OCI-LY7 (cell line): ENCODE measurements at regions not wholly inside any gene's neighbourhood (a gene's known extent, or its start where the extent isn't known, plus 50 kb on each side); places are given as distances from the start of the nearest gene placed in this dataset.

Source experiments
- BruUV-seq: library from RNA; stranded (reverse); fragments of 400-500 nt; replicated peaks from 2 replicates; lab custom pipeline; 2021; lab: Mats Ljungman, UMichigan
- CTCF ChIA-PET: fragments of 300-600 bp; sonication (Branson Sonifier 250); formaldehyde crosslinking; loops from one replicate; lab custom pipeline; 2022; ENCODE audit warnings: antibody characterized with exemption; ENCODE audit not compliant: unreplicated experiment; lab: Charles Lee
- POLR2A ChIA-PET: fragments of 300-600 bp; sonication (Branson Sonifier 250); formaldehyde crosslinking; loops from one replicate; lab custom pipeline; 2022; ENCODE audit warnings: antibody characterized with exemption; lab: Charles Lee
- DNase-seq: peaks from one replicate; pipeline ENCODE4 v3.0.0-alpha.2; 2015; ENCODE audit warnings: low spot score
- H2AFZ ChIP-seq: fragments of 200-600 bp; sonication (generic), shearing (Covaris generic); 2 replicates; pipeline ENCODE4 v1.6.1; 2014; ENCODE audit warnings: mild to moderate bottlenecking, antibody characterized with exemption, low read length, moderate library complexity
- H3K27ac ChIP-seq: fragments of 200-600 bp; sonication (generic); 2 replicates; pipeline ENCODE4 v1.5.1; 2014; ENCODE audit warnings: mixed run types, low read depth, mild to moderate bottlenecking, moderate library complexity, low read length, inconsistent platforms; ENCODE audit not compliant: poor library complexity, severe bottlenecking
- H3K36me3 ChIP-seq: fragments of 200-600 bp; sonication (generic); 2 replicates; pipeline ENCODE4 v1.6.1; 2014; ENCODE audit warnings: mild to moderate bottlenecking, antibody characterized with exemption, low read length, moderate library complexity, mixed read lengths; ENCODE audit not compliant: insufficient read depth
- H3K4me1 ChIP-seq: fragments of 200-600 bp; sonication (generic); 2 replicates; pipeline ENCODE4 v1.5.1; 2014; ENCODE audit warnings: mild to moderate bottlenecking, low read length; ENCODE audit not compliant: insufficient read depth, poor library complexity, severe bottlenecking
- H3K4me2 ChIP-seq: fragments of 200-600 bp; sonication (generic); 2 replicates; pipeline ENCODE4 v1.6.1; 2014; ENCODE audit warnings: mild to moderate bottlenecking, low read length
- H3K4me3 ChIP-seq: fragments of 200-600 bp; sonication (generic); 2 replicates; pipeline ENCODE4 v1.5.1; 2014; ENCODE audit warnings: mild to moderate bottlenecking, low read depth, low read length; ENCODE audit not compliant: poor library complexity, severe bottlenecking
- H3K79me2 ChIP-seq: fragments of 200-600 bp; sonication (generic); 2 replicates; pipeline ENCODE4 v1.6.1; 2016; ENCODE audit warnings: low read depth, mild to moderate bottlenecking, low read length, moderate library complexity, mixed read lengths; ENCODE audit not compliant: insufficient read depth
- H3K9me2 ChIP-seq: fragments of 200-600 bp; sonication (generic); 2 replicates; pipeline ENCODE4 v1.6.1; 2016; ENCODE audit warnings: mild to moderate bottlenecking, low read length, mixed read lengths; ENCODE audit not compliant: insufficient read depth
- H3K9me3 ChIP-seq: fragments of 200-600 bp; sonication (generic); 2 replicates; pipeline ENCODE4 v1.6.1; 2014; ENCODE audit warnings: mild to moderate bottlenecking, mixed run types, low read length, mixed read lengths
- H4K20me1 ChIP-seq: fragments of 200-600 bp; sonication (generic); 2 replicates; pipeline ENCODE4 v1.6.1; 2014; ENCODE audit warnings: mild to moderate bottlenecking, antibody characterized with exemption, low read length, moderate library complexity, mixed read lengths; ENCODE audit not compliant: insufficient read depth
- CTCF ChIP-seq: fragments of 200-600 bp; sonication (generic); conservative IDR thresholded peaks from 2 replicates; pipeline ENCODE4 v1.5.1; 2014; ENCODE audit warnings: mild to moderate bottlenecking, antibody characterized with exemption, low read length, moderate library complexity, mixed read lengths
- EZH2phosphoT487 ChIP-seq: fragments of 200-600 bp; sonication (generic); IDR thresholded peaks from 2 replicates; pipeline ENCODE4 v1.6.1; 2018; ENCODE audit warnings: low read depth, borderline replicate concordance, mild to moderate bottlenecking, mixed run types, antibody characterized with exemption, low read length, moderate library complexity, mixed read lengths
- intact Hi-C: fragments of 100-400 bp; cut with micrococcal nuclease; formaldehyde crosslinking; loops from one replicate; pipeline ENCODE4 v1.10.0; 2022; ENCODE audit not compliant: unreplicated experiment

DNA sequence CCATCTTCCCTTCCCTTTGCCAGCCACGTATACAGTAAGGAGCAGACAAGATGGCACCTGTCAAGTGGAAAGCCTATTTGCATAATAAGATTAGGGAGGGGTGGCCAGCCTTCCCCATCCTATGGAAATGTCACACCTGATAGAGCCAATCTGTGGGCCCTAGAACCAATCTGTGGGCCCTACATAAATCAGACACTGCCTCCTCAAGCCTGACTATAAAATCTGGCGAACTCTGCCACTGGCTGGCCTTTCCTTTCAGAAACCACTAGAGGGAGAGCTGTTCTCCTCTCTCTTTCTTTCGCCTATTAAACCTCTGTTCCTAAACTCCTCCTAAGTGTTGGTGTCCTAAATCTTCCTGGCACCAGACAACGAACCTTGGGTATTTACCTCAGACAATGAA is 231.5 kb upstream of the KLHL1 start:
- H3K79me2 ChIP-seq: no peaks in the 10 kb centered on the region
- TF ChIP-seq CTCF (peak; percentile 70), EZH2phosphoT487 (no peak)
- H2AFZ ChIP-seq: no peak overlapping the region
- H4K20me1 ChIP-seq: no peaks in the 10 kb centered on the region
- POLR2A ChIA-PET: no interaction called here
- no peaks in the 10 kb centered on the region for H3K9me3 ChIP-seq
- DNase-seq: peak; percentile 1
- H3K4me1 ChIP-seq: no peaks in the 10 kb centered on the region
- intact Hi-C loops: no loop called here
- H3K27ac ChIP-seq: no peak overlapping the region
- no peaks in the 10 kb centered on the region for H3K36me3 ChIP-seq
- BruUV-seq: no TSS peak
- no peak overlapping the region for H3K4me3 ChIP-seq
- H3K9me2 ChIP-seq: no peaks in the 10 kb centered on the region
- CTCF ChIA-PET: interaction anchor here (1.1 kb wide), 1 partner anchor 26 kb away, joined by 3 read pairs; no protein-coding TSS in a partner anchor
- H3K4me2 ChIP-seq: no peak overlapping the region

- no peak overlapping the region for H3K27ac ChIP-seq
- no peak overlapping the region for H3K4me3 ChIP-seq
- H3K36me3 ChIP-seq: no peaks in the 10 kb centered on the region
- no peak for DNase-seq
- H3K9me3 ChIP-seq: no peaks in the 10 kb centered on the region
- no peak overlapping the region for H2AFZ ChIP-seq
- POLR2A ChIA-PET: no interaction called here
- no peaks in the 10 kb centered on the region for H3K9me2 ChIP-seq
- H3K79me2 ChIP-seq: no peaks in the 10 kb centered on the region
- TF ChIP-seq CTCF: no peak
- no peak for TF ChIP-seq EZH2phosphoT487
- no peaks in the 10 kb centered on the region for H3K4me1 ChIP-seq
- BruUV-seq: no TSS peak
- H3K4me2 ChIP-seq: no peak overlapping the region
- H4K20me1 ChIP-seq: no peaks in the 10 kb centered on the region
- CTCF ChIA-PET: no interaction called here
- intact Hi-C loops: no loop called here
Observed at GRCh38 chr13:70338609-70339008, 230.4 kb upstream of the KLHL1 start.

DNA sequence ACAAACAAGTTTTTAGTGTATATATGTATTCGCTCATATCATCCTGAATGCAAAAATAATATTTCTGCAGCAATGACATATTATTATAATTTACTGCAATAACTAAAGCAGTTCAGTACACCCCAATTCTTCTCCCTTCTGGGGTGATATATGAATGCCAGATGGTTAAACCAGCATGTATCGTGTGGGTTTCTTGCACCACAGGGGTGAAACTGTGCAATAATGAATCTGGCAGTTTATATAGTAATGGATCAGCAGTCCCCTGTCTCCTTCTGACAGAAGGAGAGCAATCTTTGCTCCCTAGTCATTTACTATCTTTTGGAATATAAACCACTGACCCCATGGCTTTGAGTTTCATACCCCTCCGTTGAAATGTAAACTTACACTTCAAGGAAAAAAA is 228.6 kb upstream of the KLHL1 start:
- H3K36me3 ChIP-seq: no peaks in the 10 kb centered on the region
- DNase-seq: no peak
- ChIA-PET POLR2A (interaction anchor here (0.6 to 0.9 kb wide), 2 partner anchors 12 to 447 kb away, joined by 3 to 4 read pairs; no protein-coding TSS in a partner anchor), CTCF (no interaction called here)
- no peaks in the 10 kb centered on the region for H3K79me2 ChIP-seq
- TF ChIP-seq CTCF (no peak), EZH2phosphoT487 (no peak)
- intact Hi-C loops: no loop called here
- no peak overlapping the region for H3K27ac ChIP-seq
- H3K4me3 ChIP-seq: no peak overlapping the region
- no TSS peak for BruUV-seq
- H3K4me1 ChIP-seq: no peaks in the 10 kb centered on the region
- H3K9me2 ChIP-seq: no peaks in the 10 kb centered on the region
- H3K9me3 ChIP-seq: no peaks in the 10 kb centered on the region
- H4K20me1 ChIP-seq: no peaks in the 10 kb centered on the region
- H3K4me2 ChIP-seq: no peak overlapping the region
- H2AFZ ChIP-seq: no peak overlapping the region
